Esophagus (tissue), 2 donors: ENCODE measurements at regions not wholly inside any gene's neighbourhood (a gene's known extent, or its start where the extent isn't known, plus 50 kb on each side); places are given as distances from the start of the nearest gene placed in this dataset.

Experiments
- H3K27ac ChIP-seq, 2 donors: one replicate each; pipeline ENCODE4 v1.5.1; 2013; ENCODE audit warnings: low read depth in 2 of 2, mild to moderate bottlenecking in 2 of 2, inconsistent platforms in 1 of 2, low read length in 1 of 2, moderate library complexity in 1 of 2
- H3K27me3 ChIP-seq, 2 donors: one replicate each; pipeline ENCODE4 v1.6.1; 2013; ENCODE audit warnings: low read length in 2 of 2, control low read depth in 1 of 2, mild to moderate bottlenecking in 1 of 2; ENCODE audit not compliant: insufficient read depth in 2 of 2, control insufficient read depth in 1 of 2
- H3K36me3 ChIP-seq, 2 donors: one replicate each; pipeline ENCODE4 v1.6.1; 2013; ENCODE audit warnings: low read length in 1 of 2; ENCODE audit not compliant: control insufficient read depth in 2 of 2, insufficient read depth in 2 of 2
- H3K4me1 ChIP-seq, 2 donors: one replicate each; pipeline ENCODE4 v1.6.1; 2013; ENCODE audit warnings: low read length in 1 of 2; ENCODE audit not compliant: control insufficient read depth in 2 of 2, insufficient read depth in 2 of 2
- H3K4me3 ChIP-seq, 2 donors: one replicate each; pipeline ENCODE4 v1.5.1; 2013; ENCODE audit warnings: low read length in 2 of 2, mild to moderate bottlenecking in 2 of 2, low read depth in 1 of 2, moderate library complexity in 1 of 2
- H3K9me3 ChIP-seq, 2 donors: one replicate each; pipeline ENCODE4 v1.6.1; 2013; ENCODE audit warnings: mild to moderate bottlenecking in 2 of 2, low read depth in 1 of 2, low read length in 1 of 2, moderate library complexity in 1 of 2; ENCODE audit not compliant: control insufficient read depth in 2 of 2, insufficient read depth in 1 of 2
- WGBS, 2 donors: extraction: QIAGEN DNeasy Blood & Tissue Kit; methylation state at CpG; one replicate each; pipeline ENCODE4 v1.1.7; 2013; 5-methylcytosine and 5-hydroxymethylcytosine counted together
- donor health status: healthy with polysubstance abuse.
- donor health status: Bipolar disorder and iron deficiency.

GRCh38 chr7:380139-380485, 90.1 kb downstream of the FOXL3 start:
- Histone ChIP-seq H3K27ac (no peak overlapping the region), H3K36me3 (no peaks in the 10 kb centered on the region), H3K4me1 (peaks cover 0 to 31% of the 10 kb centered on the region in 2 donors), H3K27me3 (no peaks in the 10 kb centered on the region), H3K4me3 (no peak overlapping the region), H3K9me3 (no peaks in the 10 kb centered on the region)
- 60 to 68% methylated on average over 15 of the region's 15 CpGs for WGBS, 2 donors

- Histone ChIP-seq H3K36me3 (no peaks in the 10 kb centered on the region), H3K4me3 (no peak overlapping the region), H3K27me3 (no peaks in the 10 kb centered on the region), H3K9me3 (no peaks in the 10 kb centered on the region), H3K27ac (no peak overlapping the region), H3K4me1 (peaks cover 0 to 29% of the 10 kb centered on the region in 2 donors)
- 88 to 90% methylated on average over 8 of the region's 8 CpGs for WGBS, 2 donors
Observed at GRCh38 chr7:380711-381210, 90.8 kb downstream of the FOXL3 start.

DNA sequence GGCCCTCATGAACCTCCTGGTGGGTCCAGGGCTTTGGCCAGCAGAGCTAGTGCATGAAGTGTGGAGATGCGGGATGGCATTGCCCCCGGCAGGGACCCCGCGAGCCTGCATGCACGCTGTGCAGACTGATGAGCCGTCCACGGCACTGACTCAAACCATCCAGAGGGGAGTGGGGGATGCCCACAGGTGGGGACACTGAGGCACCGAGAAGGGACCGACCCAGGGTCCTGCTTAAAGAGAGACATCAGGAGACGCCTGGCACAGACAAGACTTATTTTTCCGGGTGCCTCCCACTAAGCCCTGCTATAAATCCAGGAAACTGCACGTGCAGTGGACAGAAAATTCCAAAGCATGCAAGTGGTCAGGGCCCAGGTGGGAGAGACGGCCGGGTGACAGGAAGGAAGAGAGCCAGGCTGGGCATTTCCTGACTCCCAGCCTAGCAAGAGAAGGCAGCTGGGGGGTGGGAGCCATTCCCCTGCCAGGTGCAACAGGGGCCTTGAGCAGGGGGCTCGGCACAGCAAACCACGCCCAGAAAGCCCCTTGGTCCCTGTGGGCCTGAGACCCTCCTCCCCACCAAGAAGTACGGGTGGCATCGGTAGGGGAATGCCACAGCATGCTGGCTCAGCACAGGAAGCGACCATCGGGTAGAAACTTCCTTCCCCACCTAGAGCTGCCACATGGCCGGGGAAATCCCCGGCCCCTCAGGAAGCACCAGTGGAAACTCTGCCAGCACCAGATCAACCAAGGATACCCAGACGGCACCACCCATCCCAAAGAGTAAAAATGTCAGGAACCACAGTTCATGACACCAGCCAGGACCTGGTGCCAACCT, 91.5 kb downstream of the FOXL3 start:
- no peak overlapping the region for H3K27ac ChIP-seq
- WGBS, 2 donors, result 62 to 69% methylated on average over 23 of the region's 23 CpGs
- no peaks in the 10 kb centered on the region for H3K27me3 ChIP-seq
- no peaks in the 10 kb centered on the region for H3K36me3 ChIP-seq
- H3K4me1 ChIP-seq, result peaks cover 0 to 26% of the 10 kb centered on the region in 2 donors
- no peaks in the 10 kb centered on the region for H3K9me3 ChIP-seq
- no peak overlapping the region for H3K4me3 ChIP-seq

- no peaks in the 10 kb centered on the region for H3K27me3 ChIP-seq
- 42 to 47% methylated on average over 5 of the region's 5 CpGs for WGBS, 2 donors
- no peak overlapping the region for H3K4me3 ChIP-seq
- no peaks in the 10 kb centered on the region for H3K9me3 ChIP-seq
- H3K4me1 ChIP-seq, result peaks cover 0 to 23% of the 10 kb centered on the region in 2 donors
- H3K27ac ChIP-seq, result no peak overlapping the region
- H3K36me3 ChIP-seq, result no peaks in the 10 kb centered on the region
Observed at GRCh38 chr7:382043-382400, 92.1 kb downstream of the FOXL3 start.

GRCh38 chr7:386385-386784, 96.4 kb downstream of the FOXL3 start:
- Histone ChIP-seq H3K36me3 (no peaks in the 10 kb centered on the region), H3K27ac (no peak overlapping the region), H3K9me3 (peaks cover 3 to 5% of the 10 kb centered on the region in 2 donors), H3K27me3 (no peaks in the 10 kb centered on the region), H3K4me3 (no peak overlapping the region), H3K4me1 (peaks cover 0 to 14% of the 10 kb centered on the region in 2 donors)
- WGBS, 2 donors, result 75 to 87% methylated on average over 11 of the region's 11 CpGs

GRCh38 chr7:387132-388022, 97.4 kb downstream of the FOXL3 start:
- Histone ChIP-seq H3K27ac (no peak overlapping the region), H3K36me3 (no peaks in the 10 kb centered on the region), H3K4me1 (peaks cover 3 to 13% of the 10 kb centered on the region in 2 donors), H3K27me3 (no peaks in the 10 kb centered on the region), H3K4me3 (no peak overlapping the region), H3K9me3 (peaks cover 3 to 10% of the 10 kb centered on the region in 2 donors)
- WGBS, 2 donors, result 95 to 96% methylated on average over 35 of the region's 35 CpGs

DNA sequence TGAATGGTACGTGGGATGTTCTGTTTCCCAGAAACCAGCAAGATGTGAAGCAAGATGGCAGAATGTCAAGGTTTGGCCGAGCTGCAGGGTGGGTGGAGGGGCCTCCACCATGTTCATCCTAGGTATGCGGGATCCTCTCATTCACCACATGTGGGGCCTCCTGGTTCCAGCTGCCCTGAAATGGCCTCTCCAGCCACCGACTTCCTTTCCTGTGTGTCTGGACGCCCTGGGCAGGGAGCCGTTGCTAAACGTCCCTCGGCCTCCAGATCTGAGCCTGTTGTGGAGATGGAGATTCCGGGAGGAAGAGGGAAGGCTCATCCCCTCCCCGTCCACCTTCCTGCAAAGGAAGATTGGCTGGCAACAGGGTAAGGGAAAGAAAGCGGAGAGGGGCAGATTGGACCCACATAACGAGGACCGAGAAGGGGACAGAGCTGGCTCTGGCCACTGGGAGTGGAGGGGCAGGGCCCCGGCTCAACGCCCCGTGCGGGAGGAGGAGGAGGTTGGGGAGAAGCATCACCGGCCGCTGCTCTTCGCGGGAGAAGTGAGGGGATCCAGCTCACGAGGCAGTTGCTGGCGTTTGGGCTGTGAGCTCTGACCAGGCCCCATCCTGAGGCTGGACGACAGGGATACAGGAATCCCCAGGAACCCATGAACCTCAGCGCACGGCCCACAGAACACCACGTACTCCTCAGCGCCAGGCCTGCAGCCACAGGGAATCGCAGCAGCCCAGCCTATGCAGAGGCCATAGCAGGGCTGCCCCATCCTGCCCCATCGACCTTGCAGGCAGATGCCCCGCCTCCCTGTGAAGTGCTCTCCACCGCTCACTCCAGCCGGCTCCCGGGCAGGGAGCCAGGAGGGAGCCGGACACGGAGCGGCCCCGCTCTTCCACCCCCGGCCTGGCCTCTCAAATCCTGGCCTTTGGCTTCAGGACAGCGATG, 98.3 kb downstream of the FOXL3 start:
- H3K9me3 ChIP-seq, result peaks cover 3 to 10% of the 10 kb centered on the region in 2 donors
- whole genome bisulfite sequencing, 2 donors, result 84 to 86% methylated on average over 37 to 40 of the region's 40 CpGs
- H3K27ac ChIP-seq, result no peak overlapping the region
- H3K4me3 ChIP-seq, result no peak overlapping the region
- no peaks in the 10 kb centered on the region for H3K27me3 ChIP-seq
- H3K4me1 ChIP-seq, result peaks cover 3 to 13% of the 10 kb centered on the region in 2 donors
- no peaks in the 10 kb centered on the region for H3K36me3 ChIP-seq

GRCh38 chr7:388961-389701, 99.2 kb downstream of the FOXL3 start:
- Histone ChIP-seq H3K36me3 (no peaks in the 10 kb centered on the region), H3K9me3 (peaks cover 3 to 10% of the 10 kb centered on the region in 2 donors), H3K4me3 (no peak overlapping the region), H3K27me3 (no peaks in the 10 kb centered on the region), H3K4me1 (peaks cover 3 to 13% of the 10 kb centered on the region in 2 donors), H3K27ac (no peak overlapping the region)
- 94% methylated on average over 31 of the region's 31 CpGs for WGBS, 2 donors
